ENCODE measurements at regions not wholly inside any gene's neighbourhood (a gene's known extent, or its start where the extent isn't known, plus 50 kb on each side); places are given as distances from the start of the nearest gene placed in this dataset.

DNA sequence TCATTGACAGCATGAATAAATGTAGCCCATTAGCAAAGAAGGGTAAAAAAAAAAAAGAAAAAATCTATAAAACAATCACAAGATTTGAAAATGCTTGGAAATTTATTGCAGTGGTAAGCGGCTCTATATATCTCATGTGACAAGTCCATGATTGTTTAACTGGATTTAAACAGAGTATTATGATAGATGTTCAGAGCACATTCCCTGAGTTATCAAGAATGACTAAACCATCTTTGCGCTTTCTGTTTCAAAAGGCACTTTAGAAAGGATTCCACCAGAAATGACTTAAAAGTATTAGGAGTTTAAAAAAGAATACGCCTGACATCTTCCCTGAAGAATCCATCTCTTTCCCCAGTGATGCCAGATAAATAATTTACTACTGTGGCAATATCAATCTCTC, 409.5 kb upstream of the UBE2E3 start:
- no peak for TF ChIP-seq POLR2A (IDR thresholded peaks at IDR 0.05)
- TF ChIP-seq, protein P1, sequence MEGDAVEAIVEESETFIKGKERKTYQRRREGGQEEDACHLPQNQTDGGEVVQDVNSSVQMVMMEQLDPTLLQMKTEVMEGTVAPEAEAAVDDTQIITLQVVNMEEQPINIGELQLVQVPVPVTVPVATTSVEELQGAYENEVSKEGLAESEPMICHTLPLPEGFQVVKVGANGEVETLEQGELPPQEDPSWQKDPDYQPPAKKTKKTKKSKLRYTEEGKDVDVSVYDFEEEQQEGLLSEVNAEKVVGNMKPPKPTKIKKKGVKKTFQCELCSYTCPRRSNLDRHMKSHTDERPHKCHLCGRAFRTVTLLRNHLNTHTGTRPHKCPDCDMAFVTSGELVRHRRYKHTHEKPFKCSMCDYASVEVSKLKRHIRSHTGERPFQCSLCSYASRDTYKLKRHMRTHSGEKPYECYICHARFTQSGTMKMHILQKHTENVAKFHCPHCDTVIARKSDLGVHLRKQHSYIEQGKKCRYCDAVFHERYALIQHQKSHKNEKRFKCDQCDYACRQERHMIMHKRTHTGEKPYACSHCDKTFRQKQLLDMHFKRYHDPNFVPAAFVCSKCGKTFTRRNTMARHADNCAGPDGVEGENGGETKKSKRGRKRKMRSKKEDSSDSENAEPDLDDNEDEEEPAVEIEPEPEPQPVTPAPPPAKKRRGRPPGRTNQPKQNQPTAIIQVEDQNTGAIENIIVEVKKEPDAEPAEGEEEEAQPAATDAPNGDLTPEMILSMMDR (IDR thresholded peaks at IDR 0.05) = no peak
- no peak for TF ChIP-seq EP300 (IDR thresholded peaks at IDR 0.05)
- TF ChIP-seq POLR2AphosphoS5 (IDR thresholded peaks at IDR 0.05) = no peak

All from sigmoid colon (tissue), 4 donors.